SH-SY5Y (cell line): ENCODE measurements at regions not wholly inside any gene's neighbourhood (a gene's known extent, or its start where the extent isn't known, plus 50 kb on each side); places are given as distances from the start of the nearest gene placed in this dataset.

ENCODE experiments used
- GATA2 ChIP-seq: IDR thresholded peaks from 2 replicates; pipeline ENCODE4 v1.6.1; 2011; ENCODE audit warnings: mild to moderate bottlenecking, low read depth, low read length
- GATA3 ChIP-seq: IDR thresholded peaks from 2 replicates; pipeline ENCODE4 v1.6.1; 2011; ENCODE audit warnings: low read depth, mild to moderate bottlenecking, low read length, moderate library complexity

DNA sequence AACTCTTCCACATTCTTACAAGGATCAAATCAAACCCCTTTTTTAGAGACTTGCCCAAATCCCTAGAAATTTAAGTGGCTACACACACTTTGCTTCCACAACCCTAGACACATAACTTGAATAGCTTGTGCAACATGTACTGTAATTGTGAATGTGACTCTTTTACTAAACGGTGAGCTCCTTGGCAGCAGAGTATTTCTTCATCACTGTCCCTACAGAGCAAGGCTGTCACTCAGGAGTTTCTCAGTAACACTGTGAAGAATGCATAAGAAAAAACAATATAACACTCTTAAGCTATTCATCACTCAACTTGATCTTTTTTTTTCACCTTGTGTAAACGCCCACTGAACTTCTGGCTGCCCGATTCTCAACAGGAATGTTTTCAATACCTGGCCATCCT, 53.8 kb upstream of the ADAMTS18 start:
- TF ChIP-seq GATA3 (no peak), GATA2 (no peak)

DNA sequence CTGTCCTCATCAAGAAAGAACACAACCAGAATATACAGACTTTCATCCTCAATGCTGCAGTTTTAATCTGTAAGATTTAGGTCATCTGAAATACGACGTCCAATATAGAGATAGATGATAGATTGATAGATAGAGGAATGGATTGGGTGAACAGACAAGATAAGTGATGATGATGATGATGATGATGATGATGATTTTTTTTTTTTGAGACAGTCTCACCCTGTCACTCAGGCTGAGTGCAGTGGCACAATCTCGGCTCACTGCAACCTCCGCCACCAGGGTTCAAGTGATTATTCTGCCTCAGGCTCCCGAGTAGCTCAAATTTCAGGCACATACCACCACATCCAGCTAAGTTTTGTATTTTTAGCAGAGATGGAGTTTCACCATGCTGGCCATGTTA, 56.3 kb upstream of the ADAMTS18 start:
- no peak for TF ChIP-seq GATA2

DNA sequence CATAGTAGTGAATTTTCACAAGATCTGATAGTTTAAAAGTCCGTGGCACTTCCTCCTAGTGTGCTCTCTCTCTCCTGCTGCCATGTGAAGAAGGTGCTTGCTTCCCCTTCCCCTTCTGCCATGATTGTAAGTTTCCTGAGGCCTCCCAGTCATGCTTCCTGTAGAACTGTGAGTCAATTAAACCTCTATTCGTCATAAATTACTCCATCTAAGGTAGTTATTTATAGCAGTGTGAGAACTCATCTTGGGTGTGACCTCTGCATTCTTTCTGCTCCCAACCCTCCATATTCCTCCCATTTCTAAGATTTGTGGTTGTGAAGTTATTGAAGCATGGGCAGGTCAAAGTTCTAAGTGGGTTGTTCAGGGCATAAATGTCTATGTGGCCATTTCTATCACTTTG, 62.1 kb upstream of the ADAMTS18 start:
- TF ChIP-seq GATA2 (no peak), GATA3 (no peak)

DNA sequence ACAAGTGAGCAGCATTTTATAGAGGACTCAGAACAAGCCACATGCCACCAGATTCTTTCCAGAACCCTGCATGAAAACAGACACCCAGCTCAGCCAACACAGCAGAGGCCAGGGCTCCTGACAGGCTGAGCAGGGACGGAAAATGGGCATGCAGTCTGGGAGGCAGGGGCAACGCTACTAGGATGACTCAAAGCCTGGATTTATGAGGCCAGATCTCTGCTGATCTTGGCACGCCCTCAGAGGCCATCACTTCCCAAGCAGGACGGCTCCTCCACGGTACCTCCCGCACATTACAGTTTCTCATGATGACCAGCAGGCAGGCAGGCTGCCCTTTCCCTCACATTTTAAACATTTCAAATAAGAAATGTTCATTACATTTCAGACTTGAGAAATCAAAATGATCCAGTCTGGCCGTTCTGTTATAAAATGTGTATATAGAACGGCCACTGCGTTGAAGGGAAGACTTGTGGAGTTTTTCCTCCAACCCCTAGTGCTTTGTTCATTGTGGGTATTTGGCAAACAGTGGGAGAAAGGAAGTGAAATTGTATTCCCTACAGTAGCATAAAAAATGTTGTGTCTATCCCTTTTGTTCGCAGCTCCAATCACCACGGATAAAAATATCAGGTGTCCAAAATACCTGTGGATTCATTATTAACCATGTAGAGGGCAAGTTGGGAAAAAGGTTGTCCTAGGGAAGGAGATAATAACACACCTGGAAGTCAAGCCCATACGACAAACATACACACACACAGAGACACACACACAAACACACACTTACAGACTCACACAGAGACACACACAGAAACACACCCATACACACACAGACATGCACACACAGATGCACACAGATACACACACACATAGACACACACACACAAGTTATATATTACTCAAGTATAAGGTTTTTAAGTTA, 64.8 kb upstream of the ADAMTS18 start:
- no peak for TF ChIP-seq GATA2
- no peak for TF ChIP-seq GATA3

DNA sequence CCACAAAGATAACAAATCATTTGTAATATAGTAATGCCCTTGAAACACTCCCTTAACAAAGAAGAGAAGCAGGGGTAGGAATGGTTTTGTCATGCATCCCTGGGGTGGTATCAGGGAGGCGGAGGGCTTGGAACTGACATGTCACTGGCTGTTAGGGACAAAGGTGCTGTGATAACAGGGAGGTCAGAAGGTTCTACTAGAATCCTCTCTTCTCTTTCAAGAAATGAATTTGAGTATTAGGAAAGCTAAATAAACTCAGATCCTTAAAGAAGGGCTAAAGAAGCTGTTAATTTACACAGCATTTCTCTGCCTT, 65.4 kb upstream of the ADAMTS18 start:
- TF ChIP-seq GATA2 (no peak), GATA3 (no peak)

DNA sequence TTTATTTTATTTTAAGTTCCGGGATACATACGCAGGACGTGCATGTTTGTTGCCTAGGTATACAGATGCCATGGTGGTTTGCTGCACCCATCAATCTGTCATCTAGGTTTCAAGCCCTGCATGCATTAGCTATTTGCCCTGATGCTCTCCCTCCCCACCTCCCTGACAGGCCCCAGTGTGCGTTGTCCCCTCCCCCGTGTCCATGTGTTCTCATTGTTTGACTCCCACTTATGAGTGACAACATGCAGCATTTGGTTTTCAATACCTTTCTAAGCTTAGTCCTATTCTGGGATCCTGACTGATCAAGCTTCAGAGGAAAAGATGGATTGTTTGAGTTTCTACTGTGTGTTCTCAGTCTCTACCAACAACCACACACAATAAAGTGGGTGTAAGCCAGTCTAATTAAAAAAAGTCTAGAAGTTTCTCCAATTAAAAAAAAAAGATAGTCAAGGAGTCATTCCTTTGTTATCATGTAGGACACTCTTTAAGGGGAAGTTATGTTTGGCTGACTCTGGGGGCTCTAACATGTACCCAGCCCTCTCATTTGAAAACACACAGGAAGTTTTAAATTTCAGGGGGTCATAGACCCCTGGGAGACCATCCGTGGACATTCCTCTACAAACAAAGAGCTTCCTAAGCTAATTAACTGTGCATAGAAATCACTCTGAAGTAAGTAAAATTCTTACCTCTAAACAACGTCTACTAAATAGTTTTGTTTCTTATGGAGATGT, 66.3 kb upstream of the ADAMTS18 start:
- no peak for TF ChIP-seq GATA2
- no peak for TF ChIP-seq GATA3

DNA sequence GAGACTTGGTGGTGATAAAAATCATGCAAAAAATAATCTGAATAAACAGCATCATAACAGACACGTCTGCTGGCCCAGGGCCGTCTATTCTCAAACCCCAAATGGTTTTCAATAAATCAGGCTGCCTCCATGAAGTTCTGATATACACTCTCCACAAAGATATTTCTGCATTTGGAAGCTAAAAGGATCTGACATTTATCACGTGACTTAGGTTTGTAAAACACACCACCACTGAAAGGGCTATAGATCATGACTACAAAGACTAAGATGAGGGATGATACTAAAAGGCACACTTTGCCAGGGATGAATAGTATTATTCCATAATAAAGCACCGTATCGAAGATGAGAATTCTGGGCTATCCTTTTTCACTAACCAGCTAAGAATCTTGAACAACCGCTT, 67.6 kb upstream of the ADAMTS18 start:
- no peak for TF ChIP-seq GATA3
- TF ChIP-seq GATA2, result no peak

DNA sequence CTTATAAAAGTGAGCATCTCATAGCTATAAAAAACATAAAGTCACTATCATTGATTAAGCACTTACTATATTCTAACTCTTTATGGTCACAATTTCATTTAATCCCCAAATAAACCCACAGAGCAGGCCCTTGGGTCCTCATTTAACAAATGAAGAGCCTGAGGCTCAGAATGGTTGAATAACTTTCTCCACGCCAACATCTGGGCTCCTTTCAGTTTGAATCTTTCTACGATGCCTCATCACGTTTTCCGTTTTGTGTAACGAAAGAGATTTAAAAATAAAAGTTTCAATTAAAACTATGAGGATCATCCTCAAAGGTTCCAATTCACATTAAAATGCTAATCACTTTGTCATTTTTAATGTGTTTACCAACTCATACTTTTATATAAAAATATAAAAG, 74.2 kb upstream of the ADAMTS18 start:
- no peak for TF ChIP-seq GATA2
- TF ChIP-seq GATA3, result no peak

DNA sequence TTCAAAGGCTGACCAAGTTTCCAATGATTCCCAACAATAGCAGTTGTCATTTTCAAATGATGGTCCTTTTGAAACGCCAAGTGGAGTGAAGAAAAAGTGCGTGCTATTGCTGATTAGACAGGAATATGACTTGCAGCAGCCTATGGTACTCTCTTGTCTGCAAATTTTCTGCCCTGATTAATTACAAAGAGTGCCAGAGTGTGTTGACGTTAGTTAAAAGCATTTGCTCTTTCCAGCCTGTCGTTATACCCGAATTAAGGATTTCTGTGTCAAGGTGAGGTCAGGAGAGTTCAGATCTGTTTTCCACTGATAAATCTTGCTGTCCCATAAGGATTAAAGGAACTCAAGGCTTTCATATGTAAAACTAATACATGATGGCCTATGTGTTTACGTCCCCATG, 75.0 kb upstream of the ADAMTS18 start:
- TF ChIP-seq GATA2 (no peak), GATA3 (no peak)

DNA sequence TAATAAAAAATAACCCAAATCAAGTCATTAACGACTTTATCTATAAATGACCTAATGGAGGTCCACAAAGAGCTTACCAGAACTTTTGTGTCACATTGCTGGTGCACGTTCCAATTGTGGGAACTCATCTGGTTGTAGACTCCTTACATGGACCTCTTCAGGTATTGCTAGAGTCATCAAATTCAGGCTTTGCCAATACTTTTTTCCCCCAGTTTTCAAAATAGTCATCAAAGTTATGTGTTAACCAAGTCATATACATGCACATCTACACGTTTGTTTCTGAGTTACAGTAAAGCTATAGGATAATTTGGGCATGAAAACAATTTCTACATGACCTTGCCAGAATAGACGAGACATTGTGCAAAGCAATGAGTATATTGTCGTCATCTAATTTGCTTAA, 76.2 kb upstream of the ADAMTS18 start:
- TF ChIP-seq GATA2 (no peak), GATA3 (no peak)

DNA sequence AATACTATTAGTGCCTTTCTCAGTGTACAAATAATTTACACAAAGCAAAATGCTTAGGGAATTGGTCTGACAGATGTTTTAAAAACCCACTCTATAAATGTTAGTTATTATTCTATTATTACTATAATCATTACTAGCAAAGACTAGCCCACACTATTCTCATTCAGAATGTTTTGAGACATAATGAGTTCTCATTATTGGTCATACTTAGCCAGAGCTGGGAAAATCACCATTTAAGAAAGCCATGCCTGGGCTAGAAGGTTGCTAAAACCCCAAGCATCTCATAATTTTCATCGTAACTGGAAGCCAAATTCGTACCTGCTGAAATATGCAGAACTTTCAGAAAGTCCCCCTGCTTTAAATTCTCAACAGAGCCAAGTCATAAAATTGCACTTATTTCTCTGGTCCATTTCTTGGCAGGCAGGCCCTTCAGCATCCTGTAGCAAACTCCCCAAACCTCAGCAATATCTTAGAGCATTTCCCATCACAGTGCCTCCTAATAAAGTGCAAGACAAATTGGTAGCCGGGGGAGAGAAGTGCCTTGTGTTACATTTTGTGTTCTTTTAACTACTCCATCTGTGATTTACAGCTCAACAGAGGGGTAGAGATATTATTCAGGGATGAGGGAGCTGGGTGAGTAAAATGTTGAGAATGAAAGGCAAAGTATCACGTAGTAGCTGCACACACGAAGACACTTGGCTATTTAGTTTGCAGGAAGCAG, 79.8 kb upstream of the ADAMTS18 start:
- TF ChIP-seq GATA3 (no peak), GATA2 (no peak)

DNA sequence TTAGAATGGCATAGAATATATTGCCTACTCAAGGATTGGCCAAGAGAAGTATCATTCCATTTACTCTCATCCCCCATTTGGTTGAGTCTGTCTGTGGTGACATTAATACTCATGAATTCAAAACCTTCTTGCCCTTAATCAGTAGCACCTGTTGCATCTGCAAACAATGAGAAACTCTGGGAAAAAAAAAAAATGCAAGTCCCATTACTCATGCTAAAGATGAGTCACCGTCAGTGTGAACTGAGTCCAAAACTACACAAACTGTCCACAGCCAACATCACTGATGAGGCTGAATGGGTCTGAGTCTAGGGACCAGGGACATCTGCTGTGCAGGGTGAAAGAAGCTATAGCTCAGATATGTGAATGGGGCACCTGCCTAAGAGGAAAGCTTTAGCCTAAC, 96.9 kb upstream of the ADAMTS18 start:
- TF ChIP-seq GATA2 (no peak), GATA3 (no peak)

DNA sequence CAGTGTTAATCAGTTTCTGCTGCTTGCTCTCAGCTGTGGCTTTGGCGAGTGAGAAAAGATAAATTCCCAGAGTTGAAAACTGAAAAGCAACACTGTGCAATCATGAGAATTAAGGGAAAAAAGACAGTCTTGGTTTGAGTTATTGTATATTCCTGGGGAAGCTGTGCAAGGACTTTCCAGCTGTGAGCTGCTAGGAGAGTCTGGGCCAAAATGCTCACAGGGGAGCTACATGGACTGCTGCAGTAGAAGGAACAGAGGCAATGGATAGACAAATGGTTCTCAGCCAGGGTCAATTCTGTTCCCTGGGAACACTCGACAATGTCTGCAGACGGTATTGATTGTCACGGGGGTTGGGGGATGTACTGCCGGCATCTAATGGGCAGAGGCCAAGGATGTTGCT, 102.0 kb upstream of the ADAMTS18 start:
- TF ChIP-seq GATA3, result no peak
- no peak for TF ChIP-seq GATA2

DNA sequence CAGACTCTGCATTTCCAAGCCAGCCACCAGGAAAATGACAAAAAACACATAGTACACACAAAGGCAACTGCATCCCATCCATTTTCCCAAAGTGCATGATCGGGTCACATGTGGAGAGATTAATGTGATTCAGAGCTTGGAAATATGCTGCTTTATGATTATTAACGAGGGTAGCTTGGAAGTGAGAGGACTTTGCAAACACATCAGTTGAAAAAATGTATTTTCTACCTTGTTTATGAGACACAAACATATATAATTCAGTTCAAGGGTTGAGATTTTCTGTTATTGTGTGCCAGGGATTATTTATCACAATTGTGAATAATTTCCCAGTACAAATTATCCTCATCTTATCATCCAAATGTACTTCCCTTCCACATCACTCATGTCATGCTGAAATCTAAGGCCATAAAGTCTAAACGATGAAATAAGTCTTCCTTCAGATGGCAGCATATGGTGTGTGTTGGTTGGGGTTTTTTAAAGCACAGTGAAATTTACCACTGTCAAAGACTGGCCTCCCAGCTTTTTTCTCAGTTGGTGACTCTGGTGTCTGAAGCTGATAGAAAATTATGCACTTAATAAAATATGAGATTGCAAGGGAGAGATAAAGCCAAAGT, 104.7 kb upstream of the ADAMTS18 start:
- TF ChIP-seq GATA3 (no peak), GATA2 (no peak)
